ENCODE measurements at regions not wholly inside any gene's neighbourhood (a gene's known extent, or its start where the extent isn't known, plus 50 kb on each side); places are given as distances from the start of the nearest gene placed in this dataset.

DNA sequence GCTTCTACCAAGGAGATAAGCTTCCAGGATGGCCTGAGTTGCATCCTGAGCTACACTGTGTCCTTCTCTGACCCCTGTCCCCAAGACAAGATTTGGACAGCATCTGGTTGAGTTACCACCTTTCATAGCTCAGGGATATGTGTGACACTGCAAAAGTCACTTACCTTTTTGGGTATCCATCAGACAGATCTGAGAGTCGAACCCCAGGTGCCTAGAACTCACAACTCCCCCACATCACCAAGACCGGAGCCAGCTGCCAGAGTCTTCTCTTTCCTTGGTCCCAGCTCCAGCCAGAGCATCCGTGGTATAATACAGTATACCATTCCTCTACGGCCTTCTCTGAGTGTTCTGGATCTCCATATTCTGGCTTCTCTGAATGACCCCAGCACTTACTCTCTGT is 133.0 kb downstream of the CD83 start:
- no peaks in the 10 kb centered on the region for H3K4me1 Mint-ChIP-seq (ENCODE audit: unreplicated experiment)
- no peak overlapping the region for H3K27ac Mint-ChIP-seq (ENCODE audit: unreplicated experiment)
- H3K9me3 Mint-ChIP-seq (ENCODE audit: unreplicated experiment): peaks cover 8% of the 10 kb centered on the region
- DNase-seq (ENCODE audit: extremely low spot score, unreplicated experiment): peak; percentile 27
- TF ChIP-seq, protein P1, sequence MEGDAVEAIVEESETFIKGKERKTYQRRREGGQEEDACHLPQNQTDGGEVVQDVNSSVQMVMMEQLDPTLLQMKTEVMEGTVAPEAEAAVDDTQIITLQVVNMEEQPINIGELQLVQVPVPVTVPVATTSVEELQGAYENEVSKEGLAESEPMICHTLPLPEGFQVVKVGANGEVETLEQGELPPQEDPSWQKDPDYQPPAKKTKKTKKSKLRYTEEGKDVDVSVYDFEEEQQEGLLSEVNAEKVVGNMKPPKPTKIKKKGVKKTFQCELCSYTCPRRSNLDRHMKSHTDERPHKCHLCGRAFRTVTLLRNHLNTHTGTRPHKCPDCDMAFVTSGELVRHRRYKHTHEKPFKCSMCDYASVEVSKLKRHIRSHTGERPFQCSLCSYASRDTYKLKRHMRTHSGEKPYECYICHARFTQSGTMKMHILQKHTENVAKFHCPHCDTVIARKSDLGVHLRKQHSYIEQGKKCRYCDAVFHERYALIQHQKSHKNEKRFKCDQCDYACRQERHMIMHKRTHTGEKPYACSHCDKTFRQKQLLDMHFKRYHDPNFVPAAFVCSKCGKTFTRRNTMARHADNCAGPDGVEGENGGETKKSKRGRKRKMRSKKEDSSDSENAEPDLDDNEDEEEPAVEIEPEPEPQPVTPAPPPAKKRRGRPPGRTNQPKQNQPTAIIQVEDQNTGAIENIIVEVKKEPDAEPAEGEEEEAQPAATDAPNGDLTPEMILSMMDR (IDR thresholded peaks at IDR 0.05): no peak
- H3K4me3 Mint-ChIP-seq (ENCODE audit: unreplicated experiment): no peak overlapping the region
- H3K27me3 Mint-ChIP-seq (ENCODE audit: unreplicated experiment): peaks cover 31% of the 10 kb centered on the region
- no peaks in the 10 kb centered on the region for H3K36me3 Mint-ChIP-seq (ENCODE audit: unreplicated experiment)

DNA sequence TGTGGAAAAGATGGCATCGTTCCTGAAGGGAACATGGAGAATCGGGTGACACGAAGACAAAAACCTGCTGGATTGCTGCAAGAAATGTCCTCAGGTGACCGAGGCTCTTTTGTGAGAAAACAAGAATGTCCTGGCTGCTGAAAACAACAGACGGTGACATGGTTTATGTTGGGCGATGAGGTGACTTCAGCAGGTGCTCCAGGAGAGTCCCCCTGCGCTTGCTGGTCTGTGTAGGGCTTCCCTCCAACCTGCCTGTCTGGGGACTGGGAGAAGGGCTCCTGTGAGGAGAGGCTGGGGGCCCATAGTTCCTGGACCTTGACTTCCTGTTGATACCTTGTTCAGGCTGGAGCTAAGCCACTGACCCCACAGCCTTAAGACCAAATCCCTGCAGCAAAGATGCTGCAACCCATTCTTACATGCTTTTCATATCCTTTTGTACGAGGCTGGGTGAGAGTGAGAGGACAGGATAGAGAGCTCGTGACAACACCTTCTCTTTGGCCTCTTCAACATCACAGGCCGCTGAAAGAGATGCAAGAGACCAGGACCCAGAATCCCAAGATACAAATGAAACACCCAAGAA is 134.8 kb downstream of the CD83 start:
- TF ChIP-seq, protein P1 (IDR thresholded peaks at IDR 0.05): no peak
- no peak overlapping the region for H3K27ac Mint-ChIP-seq (ENCODE audit: unreplicated experiment)

DNA sequence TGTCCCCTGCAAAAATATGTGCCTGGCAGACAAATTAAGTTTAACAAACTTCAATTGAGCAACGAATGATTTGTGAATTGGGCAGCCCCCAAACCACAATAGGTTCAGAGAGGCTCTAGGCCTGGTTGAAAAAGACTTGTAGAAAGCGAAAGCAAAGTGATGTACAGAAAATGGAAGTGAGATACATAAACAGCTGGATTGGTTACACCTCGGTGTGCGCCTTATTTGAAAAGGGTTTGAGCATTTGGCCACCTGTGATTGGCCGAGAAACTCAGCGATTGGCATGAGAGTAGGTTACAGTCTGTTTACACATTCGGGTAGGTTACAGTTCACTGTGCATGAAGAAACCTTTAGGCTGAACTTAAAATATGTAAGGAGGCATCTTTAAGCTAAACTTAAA is 136.9 kb downstream of the CD83 start:
- no peak overlapping the region for H3K4me3 Mint-ChIP-seq (ENCODE audit: unreplicated experiment)
- DNase-seq (ENCODE audit: extremely low spot score, unreplicated experiment): peak; percentile 25
- no peak overlapping the region for H3K27ac Mint-ChIP-seq (ENCODE audit: unreplicated experiment)
- H3K36me3 Mint-ChIP-seq (ENCODE audit: unreplicated experiment): no peaks in the 10 kb centered on the region
- TF ChIP-seq, protein P1 (IDR thresholded peaks at IDR 0.05): no peak
- H3K4me1 Mint-ChIP-seq (ENCODE audit: unreplicated experiment): no peaks in the 10 kb centered on the region
- no peaks in the 10 kb centered on the region for H3K9me3 Mint-ChIP-seq (ENCODE audit: unreplicated experiment)
- H3K27me3 Mint-ChIP-seq (ENCODE audit: unreplicated experiment): peaks cover 10% of the 10 kb centered on the region

More for the DNA sequence above, 134.8 kb downstream of the CD83 start:
- peak; percentile 57 for DNase-seq (ENCODE audit: extremely low spot score, unreplicated experiment)
- Mint-ChIP-seq H3K9me3 (ENCODE audit: unreplicated experiment) (peaks cover 8% of the 10 kb centered on the region), H3K27me3 (ENCODE audit: unreplicated experiment) (peaks cover 23% of the 10 kb centered on the region), H3K36me3 (ENCODE audit: unreplicated experiment) (no peaks in the 10 kb centered on the region), H3K4me1 (ENCODE audit: unreplicated experiment) (no peaks in the 10 kb centered on the region), H3K4me3 (ENCODE audit: unreplicated experiment) (no peak overlapping the region)

DNA sequence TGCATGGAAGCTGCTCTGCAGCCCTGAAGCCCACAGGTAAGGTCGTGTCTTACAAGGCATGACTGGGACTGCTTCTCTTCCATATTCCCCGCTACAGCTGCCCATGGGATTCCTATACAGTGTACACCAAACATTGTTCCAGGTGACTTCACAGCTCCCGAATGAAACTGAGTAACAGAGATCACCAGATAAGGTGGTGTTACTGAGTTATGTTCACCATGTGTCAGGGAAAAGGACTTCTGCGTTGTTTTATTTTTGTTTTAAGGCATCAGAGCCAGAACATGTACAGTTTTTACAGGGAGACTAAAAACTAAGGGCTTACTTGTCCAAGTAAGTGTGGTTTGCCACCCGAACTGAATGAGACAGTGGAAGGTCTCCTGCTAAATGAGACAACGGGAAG is 138.3 kb downstream of the CD83 start:
- Mint-ChIP-seq H3K27ac (ENCODE audit: unreplicated experiment) (no peak overlapping the region), H3K9me3 (ENCODE audit: unreplicated experiment) (peaks cover 3% of the 10 kb centered on the region), H3K27me3 (ENCODE audit: unreplicated experiment) (peaks cover 18% of the 10 kb centered on the region), H3K4me3 (ENCODE audit: unreplicated experiment) (no peak overlapping the region), H3K4me1 (ENCODE audit: unreplicated experiment) (no peaks in the 10 kb centered on the region), H3K36me3 (ENCODE audit: unreplicated experiment) (no peaks in the 10 kb centered on the region)
- TF ChIP-seq, protein P1 (IDR thresholded peaks at IDR 0.05): no peak
- DNase-seq (ENCODE audit: extremely low spot score, unreplicated experiment): peak; percentile 54

DNA sequence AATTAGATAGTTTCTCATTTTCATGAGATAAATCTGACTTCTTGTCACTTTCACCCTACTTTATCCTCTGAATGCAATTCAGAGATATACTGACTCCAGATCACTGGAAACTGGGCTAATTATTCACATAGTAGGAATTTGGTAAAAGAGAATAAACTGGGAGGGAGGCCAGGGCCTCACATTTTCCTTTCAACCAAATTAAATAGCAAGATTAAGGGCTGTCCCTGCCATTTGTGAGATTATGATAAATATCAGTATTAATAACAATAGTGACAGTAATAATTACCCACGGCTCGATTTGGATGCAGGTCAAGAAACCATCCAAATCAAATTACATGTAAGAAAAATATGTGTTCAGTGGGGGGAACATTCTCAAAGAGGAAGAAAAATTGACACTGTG is 140.5 kb downstream of the CD83 start:
- no peak for DNase-seq (ENCODE audit: extremely low spot score, unreplicated experiment)
- Mint-ChIP-seq H3K4me1 (ENCODE audit: unreplicated experiment) (no peaks in the 10 kb centered on the region), H3K27ac (ENCODE audit: unreplicated experiment) (no peak overlapping the region), H3K27me3 (ENCODE audit: unreplicated experiment) (peaks cover 20% of the 10 kb centered on the region), H3K36me3 (ENCODE audit: unreplicated experiment) (peaks cover 3% of the 10 kb centered on the region), H3K4me3 (ENCODE audit: unreplicated experiment) (no peak overlapping the region), H3K9me3 (ENCODE audit: unreplicated experiment) (peaks cover 7% of the 10 kb centered on the region)
- TF ChIP-seq, protein P1 (IDR thresholded peaks at IDR 0.05): no peak

Measured in osteocyte (in vitro differentiated cells).